Stimulated activated CD8-positive, alpha-beta memory T cell treated with anti-CD3 and anti-CD28 coated beads, Interleukin-7, amount 100 ng/mL, for 1 hour (primary cell): ENCODE measurements at regions not wholly inside any gene's neighbourhood (a gene's known extent, or its start where the extent isn't known, plus 50 kb on each side); places are given as distances from the start of the nearest gene placed in this dataset.

ENCODE experiments used
- DNase-seq, 2 donors: peaks; one replicate each; pipeline ENCODE4 v3.0.0-alpha.2; 2020; ENCODE audit warnings: low read depth in 2 of 2

DNA sequence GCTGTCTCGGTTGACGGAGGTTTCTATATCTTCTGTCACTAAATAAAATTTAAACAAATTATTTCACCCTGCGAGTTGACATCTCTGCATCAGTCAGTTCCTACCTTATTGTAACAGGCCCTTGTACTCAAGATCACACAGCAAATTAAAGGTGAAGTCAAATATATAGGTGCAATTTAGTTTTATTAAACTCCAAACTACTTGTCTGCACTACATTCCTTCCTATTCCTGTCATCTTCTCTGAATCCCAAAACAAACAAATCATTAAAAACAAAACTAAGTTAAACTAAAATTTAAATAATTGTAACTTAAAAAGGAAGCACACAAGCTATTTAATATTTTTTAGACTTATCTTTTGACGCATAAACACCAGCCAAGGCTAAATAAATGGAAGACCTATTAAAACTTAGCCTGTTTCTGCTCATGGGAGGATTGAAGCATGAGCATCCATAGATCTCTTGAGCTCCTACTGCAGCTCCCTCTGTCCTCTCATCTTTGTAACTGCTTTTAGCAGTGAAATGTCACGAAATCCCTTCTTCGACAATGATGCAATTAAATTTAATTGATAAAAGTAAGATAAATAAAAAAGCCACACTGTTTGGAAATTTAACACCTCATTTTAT lies 1152.3 kb upstream of the GJE1 start:
- DNase-seq: no peak

DNA sequence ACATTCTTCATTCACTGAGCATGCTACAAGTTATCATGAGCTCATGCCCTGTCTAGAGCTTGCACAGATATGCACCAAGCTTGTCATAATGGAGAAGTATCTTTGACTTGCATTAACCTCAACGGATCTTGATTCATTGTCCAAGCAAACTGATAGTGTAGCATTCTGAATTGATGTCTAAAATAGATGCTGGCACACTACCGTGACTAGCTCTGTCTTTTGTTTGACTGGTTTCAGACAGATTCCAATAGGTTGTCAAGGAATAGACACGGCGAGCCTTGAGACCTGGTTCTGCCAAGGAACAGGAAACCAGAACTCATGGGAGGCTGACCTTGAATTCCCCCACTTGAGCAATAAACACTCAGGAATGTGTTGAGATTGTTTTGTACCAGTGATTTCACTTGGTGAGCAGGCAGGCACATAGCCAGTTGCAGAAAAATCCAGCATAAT lies 1153.1 kb upstream of the GJE1 start:
- no peak for DNase-seq

DNA sequence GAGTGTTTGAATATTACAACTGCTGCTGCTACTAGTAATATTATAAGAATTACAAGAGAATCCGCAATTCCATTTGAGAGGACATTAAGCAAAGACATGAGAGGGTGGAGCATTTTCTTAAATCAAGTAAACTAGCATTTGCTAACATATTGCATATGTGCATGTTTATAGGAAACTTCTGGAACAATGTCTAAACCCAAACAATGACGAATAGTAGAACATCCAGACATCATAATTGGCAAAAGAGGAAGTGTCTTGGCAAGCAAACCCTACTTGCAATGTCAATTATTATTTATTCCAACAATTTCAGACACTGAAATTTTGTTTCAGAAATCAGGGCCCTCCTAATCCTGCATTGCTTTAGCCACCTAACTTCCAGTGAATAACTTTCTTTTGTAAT lies 1155.3 kb upstream of the GJE1 start:
- no peak for DNase-seq

DNA sequence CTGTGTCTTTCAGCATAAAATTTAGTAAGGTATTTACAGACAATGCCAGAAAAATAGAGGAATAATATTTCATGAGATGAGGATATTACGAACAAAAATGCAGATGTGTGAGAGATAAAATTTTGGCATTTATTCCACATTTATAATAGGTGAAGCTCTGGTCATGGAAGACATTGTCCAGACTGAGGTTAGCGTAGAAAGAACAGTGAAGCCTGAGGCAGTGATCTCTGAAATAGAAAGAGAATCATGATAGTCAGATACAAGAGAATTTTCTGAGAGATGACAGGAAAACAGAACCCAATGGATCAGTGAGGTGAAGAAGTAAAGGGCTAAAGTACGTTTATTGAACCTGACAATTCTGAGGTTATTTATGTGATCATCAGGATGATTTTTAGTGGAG lies 1155.9 kb upstream of the GJE1 start:
- no peak for DNase-seq

GRCh38 chr6:140970485-140970884 lies 1162.2 kb upstream of the GJE1 start:
- DNase-seq: no peak

DNA sequence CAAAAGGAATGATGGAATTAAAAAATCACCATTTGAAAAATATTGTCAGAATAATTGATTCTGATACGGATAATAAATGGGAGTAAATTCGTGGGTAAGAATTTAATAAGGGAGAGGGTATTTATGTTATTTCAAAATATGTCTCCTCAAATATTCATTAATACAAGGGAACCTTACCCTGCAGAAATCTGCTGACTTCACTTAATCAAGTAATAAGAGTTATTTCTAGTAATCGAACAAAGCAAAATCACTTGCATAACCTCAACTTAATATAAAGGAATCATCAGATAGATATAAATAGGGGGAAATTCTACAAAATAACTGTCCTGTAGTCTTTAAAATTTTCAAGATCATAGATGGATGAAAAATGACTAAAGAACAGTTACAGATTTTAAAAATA lies 1164.7 kb upstream of the GJE1 start:
- no peak for DNase-seq

DNA sequence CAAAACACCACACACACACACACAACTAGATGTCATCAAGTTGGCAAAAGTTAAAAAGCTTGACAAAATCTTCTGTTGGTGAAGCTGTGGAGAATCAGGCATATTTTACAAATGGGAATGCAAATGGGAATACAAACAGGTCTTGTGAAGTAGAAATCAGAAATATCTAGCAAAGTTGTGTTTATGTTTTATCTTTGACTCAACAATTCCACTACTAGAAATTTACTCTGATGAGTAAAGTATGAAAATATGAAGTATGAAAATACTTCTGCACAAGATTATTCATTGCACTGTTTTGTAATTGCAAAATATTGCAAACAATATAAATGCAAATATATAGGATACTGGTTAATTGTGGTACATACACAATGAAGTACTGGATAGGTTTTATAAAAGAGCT lies 1166.0 kb upstream of the GJE1 start:
- no peak for DNase-seq

DNA sequence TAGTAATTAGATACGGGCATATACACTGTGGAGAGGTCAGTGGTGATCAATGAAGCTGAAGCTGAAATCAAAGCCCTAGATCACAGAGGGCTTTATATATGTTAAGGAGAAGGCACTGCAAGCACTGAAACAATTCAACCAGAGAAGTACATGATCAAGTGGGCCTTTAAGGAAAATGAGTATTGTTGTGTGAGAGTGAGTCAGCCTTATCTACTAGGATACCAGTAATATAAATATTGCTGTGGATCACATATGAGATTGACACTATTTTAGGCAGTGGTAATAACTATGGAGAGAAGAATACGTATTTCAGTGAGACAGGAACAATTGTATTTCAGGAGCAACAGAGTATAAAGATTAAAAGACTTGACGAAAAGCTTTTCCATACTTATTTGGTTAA lies 1172.2 kb upstream of the GJE1 start:
- DNase-seq: no peak

GRCh38 chr6:140957386-140957785 lies 1175.3 kb upstream of the GJE1 start:
- DNase-seq: no peak

DNA sequence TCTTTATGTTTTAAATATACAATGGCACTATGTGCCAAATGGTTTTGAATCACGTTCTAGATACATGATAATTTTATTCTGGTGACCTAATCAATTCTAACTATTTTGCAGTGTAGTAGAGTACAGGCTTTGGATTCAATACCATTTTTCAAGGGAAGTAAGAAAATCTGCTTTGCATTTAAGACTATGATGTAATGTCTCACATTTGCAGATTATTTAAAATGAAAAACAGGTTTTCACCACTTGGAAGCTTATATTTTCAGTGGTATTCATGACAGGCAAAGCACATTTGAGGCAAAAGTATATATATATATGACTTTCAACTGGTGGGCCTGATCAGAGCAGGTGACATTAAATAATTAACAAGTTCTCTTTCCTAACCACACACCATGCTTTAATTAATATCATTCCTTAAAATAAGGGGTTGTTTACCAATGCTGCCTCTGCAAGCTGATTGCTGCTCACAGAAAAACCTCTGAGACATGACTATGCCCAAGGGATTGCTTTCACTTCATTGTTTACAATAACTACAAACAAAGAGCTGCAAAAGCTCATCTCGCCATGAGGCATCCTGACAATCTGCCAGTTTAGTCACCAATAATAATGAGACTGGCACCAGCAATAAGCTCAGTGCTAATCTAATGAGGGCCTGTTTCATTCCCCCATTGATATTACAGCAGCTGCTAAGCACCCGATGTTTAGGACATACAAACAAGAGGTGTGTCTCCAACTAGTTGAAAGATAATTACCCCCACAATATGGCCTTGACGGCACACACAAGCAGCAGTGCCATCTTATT lies 1176.0 kb upstream of the GJE1 start:
- no peak for DNase-seq

DNA sequence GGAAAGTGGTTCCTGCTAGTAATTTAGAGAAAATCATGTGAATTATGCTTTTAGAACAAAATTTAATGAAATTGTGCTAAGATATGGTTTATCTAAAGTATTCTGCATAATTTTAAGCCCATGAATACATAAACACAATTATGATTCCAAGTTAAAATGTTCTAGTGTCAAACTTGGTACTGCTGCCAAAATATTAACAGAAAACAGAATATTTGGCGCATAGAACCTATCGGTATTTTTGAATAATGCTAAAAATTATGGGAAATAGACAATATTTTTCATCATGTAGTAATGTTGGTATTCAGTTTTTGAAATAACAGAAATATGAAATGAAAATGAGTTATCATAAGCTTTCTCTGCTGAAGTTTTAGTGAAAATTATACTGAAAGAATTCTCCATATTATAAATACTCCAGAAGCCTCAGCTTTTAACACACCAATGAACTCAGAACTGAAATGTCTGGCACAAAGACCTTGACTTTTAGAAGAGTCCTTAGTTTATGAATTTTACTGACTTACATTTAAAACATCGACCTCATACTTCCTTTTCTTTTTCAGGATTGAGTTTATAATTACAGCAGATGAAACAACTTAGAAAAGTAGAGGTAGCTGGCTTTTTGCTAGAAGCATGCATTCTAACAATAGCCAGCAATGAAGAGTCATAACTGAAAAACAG lies 1192.3 kb upstream of the GJE1 start:
- no peak for DNase-seq

DNA sequence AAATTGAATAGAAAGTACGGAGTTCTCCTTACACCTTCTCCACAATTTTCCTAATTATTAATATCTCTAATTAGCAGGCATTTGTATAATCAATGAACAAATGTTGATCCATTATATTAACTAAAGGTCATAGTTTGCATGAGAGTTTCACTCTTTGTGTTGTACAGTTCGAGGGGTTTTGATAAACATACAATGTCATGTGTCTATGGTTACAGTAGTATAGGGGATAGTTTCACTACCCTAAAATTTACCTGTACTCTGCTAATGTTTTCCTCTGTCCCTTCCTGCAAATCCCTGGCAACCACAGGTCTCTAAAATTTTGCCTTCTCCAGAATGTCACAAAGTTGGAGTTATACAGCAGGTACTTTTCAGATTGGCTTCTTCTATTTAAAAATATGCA lies 1199.8 kb upstream of the GJE1 start:
- no peak for DNase-seq

DNA sequence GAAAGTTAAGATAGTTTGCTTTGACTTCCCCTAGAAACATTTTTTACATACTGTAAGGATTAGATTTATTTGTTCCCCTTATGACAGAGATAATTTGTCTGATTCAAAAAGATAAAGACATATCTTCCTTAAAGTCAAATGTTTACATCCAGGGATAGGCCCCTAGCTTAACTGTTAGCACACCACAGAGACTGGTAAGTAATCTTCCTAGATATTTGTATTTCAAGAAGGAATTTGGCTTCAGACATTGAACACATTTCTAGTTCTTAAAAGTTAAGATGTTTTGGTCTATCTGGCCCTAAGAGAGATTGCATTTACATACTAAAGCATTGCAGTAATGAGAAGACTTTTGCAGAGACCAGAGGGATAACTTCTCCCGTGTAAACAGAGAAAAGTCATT lies 1201.1 kb upstream of the GJE1 start:
- DNase-seq: no peak

DNA sequence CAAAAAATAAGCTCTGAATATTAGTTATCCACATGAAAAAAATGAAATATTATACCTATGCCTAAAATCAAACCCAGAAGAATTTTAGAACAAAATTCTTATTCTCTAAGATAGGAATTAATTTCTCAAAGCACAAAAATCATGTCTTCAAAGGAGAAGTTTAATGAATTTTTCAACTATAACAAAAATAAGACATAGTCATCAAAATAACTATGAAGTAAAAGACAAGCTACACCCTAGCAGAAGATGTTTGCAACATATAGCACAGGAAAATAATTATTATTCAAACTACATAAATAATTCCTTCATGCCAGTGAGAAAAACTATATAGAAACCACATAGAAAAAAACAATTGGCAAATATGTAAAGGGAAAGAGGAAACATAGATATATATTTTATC lies 1203.6 kb upstream of the GJE1 start:
- DNase-seq: no peak

GRCh38 chr6:140923048-140923447 lies 1209.7 kb upstream of the GJE1 start:
- DNase-seq: no peak

DNA sequence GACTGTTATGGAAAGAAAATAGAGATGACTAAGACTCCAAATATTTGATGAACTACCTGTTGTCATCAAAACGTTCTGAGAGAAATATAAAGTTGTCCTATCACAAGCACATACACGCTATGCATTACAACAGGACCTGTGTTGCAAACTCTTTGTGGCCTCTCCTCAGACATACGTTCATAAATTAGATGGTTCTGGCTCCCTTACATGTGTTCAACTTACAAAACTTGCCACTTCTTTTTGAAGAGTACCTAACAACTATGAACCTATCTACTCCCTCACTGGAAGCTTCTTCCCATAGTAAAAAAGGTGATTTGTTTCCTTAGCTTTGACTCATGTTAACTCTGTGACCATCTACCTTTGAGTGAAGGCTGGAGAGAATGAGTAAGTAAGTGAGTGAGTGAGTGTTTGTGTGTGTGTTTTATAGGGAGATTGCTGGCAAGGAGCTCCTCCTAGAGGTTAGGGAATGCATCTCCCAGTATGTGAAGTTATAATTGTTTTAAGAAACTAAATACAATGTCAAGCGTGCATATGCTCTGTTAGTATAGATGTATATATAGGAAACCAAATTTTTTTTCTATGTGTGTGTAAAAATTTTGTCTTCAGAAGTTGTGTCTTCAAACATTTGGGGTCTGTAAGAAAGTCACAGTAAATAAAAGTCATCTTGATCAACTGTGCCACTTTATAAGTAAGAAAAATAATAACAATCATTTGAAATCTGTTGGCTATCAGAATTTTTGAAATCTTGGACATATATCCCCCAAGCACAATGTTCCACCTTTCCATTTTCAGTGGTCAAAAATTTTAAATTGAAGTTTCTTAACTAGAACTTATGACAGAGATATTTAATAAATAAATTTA lies 1211.1 kb upstream of the GJE1 start:
- no peak for DNase-seq

- DNase-seq: no peak
Observed at GRCh38 chr6:140917911-140918310, 1214.8 kb upstream of the GJE1 start.

GRCh38 chr6:140915551-140915950 lies 1217.2 kb upstream of the GJE1 start:
- no peak for DNase-seq

DNA sequence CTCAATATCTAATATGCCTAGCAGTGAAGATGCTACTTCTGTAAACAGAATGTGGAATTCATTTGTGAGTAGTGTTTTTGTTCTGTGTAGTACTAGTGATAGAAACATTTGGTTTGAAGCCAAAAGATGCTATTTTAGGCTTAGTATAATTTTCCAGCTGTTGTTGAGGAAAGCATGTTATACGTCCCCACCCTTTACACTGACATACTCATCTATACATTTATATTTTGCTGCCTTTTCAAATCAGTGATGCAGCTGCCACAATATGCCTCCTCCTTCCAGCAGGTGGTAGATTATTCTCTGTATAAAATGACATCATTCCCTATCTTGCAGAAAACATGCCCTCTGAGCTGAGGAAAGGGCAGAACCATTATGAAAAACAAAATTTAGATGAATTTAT lies 1217.6 kb upstream of the GJE1 start:
- DNase-seq: no peak

- no peak for DNase-seq
Observed at GRCh38 chr6:140912686-140913085, 1220.0 kb upstream of the GJE1 start.

DNA sequence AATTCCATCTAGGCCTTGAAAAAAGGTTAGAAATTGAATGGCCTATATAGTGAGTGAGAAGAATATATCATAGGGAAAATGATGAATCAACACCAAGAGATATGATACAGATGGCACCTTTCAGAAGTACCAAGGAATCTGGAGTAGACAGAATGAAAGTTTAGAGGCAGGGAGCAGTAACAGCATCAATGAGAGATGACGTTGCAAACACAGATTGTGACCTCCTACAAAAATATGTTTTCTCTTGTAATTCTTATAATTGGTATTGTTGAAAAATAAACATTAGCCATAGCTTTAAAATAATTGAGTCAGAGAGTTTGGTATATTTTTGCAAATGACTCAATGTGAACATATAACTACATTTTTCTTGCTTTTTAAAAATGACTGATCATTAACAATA lies 1223.1 kb upstream of the GJE1 start:
- no peak for DNase-seq

DNA sequence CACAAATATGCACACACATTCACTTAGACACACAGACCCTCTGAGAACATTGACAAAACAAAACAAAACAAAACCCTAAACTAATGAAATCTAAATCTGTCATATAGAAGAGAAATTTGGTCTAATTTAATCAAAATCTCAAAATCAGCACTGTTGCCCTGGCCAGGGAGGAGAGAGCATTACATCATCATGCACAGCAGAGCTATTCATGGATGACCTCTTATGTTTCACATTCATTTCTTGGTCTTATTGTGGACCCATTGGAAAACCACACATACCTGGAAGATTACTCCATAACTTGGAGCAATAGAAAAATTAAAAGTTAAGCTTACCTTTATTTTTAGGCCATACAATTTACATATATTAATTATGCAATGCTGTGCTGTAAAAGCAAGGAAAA lies 1223.6 kb upstream of the GJE1 start:
- DNase-seq: no peak
